ENCODE measurements at regions not wholly inside any gene's neighbourhood (a gene's known extent, or its start where the extent isn't known, plus 50 kb on each side); places are given as distances from the start of the nearest gene placed in this dataset.

DNA sequence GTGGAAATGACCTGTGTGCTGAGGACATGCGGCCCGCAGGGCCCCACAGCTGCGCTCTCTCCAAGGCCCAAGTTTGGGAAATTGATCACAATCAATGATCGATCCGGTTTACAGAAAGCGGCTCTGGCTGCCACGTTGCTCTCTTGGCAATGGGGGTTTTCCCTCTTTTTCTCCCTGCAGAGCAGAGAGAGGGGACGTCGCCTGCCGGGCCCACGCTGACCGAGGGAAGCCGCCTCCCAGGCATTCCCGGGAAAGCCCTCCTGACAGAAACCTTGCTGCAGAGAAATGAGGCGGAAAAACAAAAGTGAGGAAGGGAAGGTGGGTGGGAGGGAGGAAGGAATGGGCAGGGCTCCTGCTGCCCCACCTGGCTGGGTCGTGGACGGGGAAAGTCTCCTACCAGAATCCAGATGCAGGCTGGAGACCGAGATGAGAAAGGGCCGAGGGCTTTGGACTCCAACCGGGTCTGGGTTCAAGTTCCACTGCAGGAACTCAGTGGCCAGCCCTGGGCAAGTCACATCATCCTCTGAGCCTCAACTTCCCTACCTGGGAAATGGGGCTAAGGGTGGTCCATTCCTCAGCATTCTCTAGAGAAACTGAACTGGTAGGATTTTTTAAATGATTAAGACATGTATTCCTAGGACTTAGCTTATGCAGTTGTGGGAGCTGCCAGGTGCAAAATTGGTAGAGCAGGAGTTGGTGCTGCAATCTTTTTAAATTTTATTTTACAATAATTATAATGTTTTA is 75.5 kb downstream of the PHETA1 start:
- TF ChIP-seq POLR2A (IDR thresholded peaks at IDR 0.05) (no peak), POLR2AphosphoS5 (IDR thresholded peaks at IDR 0.05) (no peak), EP300 (IDR thresholded peaks at IDR 0.05) (no peak)
- TF ChIP-seq, protein P1, sequence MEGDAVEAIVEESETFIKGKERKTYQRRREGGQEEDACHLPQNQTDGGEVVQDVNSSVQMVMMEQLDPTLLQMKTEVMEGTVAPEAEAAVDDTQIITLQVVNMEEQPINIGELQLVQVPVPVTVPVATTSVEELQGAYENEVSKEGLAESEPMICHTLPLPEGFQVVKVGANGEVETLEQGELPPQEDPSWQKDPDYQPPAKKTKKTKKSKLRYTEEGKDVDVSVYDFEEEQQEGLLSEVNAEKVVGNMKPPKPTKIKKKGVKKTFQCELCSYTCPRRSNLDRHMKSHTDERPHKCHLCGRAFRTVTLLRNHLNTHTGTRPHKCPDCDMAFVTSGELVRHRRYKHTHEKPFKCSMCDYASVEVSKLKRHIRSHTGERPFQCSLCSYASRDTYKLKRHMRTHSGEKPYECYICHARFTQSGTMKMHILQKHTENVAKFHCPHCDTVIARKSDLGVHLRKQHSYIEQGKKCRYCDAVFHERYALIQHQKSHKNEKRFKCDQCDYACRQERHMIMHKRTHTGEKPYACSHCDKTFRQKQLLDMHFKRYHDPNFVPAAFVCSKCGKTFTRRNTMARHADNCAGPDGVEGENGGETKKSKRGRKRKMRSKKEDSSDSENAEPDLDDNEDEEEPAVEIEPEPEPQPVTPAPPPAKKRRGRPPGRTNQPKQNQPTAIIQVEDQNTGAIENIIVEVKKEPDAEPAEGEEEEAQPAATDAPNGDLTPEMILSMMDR (IDR thresholded peaks at IDR 0.05) = no peak
